ENCODE measurements at regions not wholly inside any gene's neighbourhood (a gene's known extent, or its start where the extent isn't known, plus 50 kb on each side); places are given as distances from the start of the nearest gene placed in this dataset.
"Not testable (repeated sequence)": the region's sequence is repeated elsewhere in the genome, so short reads cannot be mapped to it uniquely, and the experiment has no call there.

- peak overlapping the region; percentile 32 to 47 (median 36) for H3K4me3 ChIP-seq
- no peaks in the 10 kb centered on the region for H3K27me3 ChIP-seq
- H3K4me1 ChIP-seq, result peaks cover 22 to 42% of the 10 kb centered on the region in 2 donors
- H3K9me3 ChIP-seq, result no peaks in the 10 kb centered on the region
- peak in 1 of 2 donors; percentile 64 for TF ChIP-seq POLR2A (IDR thresholded peaks at IDR 0.05)
- peak in 1 of 5 experiments; percentile 23 for TF ChIP-seq CTCF (IDR thresholded peaks at IDR 0.05 in 4 of 5, conservative IDR thresholded peaks at IDR 0.05 in 1 of 5)
- no peaks in the 10 kb centered on the region for H3K36me3 ChIP-seq
- intact Hi-C loops (cut with DNase I; ENCODE audit: low total_unique reads) (loop anchor here (2.0 kb wide), 1 partner anchor 47 kb away; no protein-coding TSS in a partner anchor), in situ Hi-C loops (cut with MboI; ENCODE audit: low sequenced_read_pairs in 4 of 4) (no loop called here)
- peak; percentile 92 to 96 for ATAC-seq
- H3K27ac ChIP-seq, result peak overlapping the region; percentile 82 to 95 (median 86)
- DNase-seq, result peak; percentile 91 to 94
Measured at GRCh38 chr7:131157530-131158243, 170.0 kb upstream of the MKLN1 start.

GRCh38 chr7:131158244-131158636 is 169.4 kb upstream of the MKLN1 start:
- intact Hi-C loops (cut with DNase I; ENCODE audit: low total_unique reads); H3K27me3 ChIP-seq; H3K36me3 ChIP-seq; DNase-seq; H3K4me3 ChIP-seq; H3K9me3 ChIP-seq; in situ Hi-C loops (cut with MboI; ENCODE audit: low sequenced_read_pairs in 4 of 4): not testable (repeated sequence)
- Histone ChIP-seq H3K27ac (peak overlapping the region; percentile 82 to 95 (median 86)), H3K4me1 (peaks cover 22 to 46% of the 10 kb centered on the region in 2 donors)
- ATAC-seq, result peak; percentile 13 to 70

- TF ChIP-seq CTCF (IDR thresholded peaks at IDR 0.05 in 4 of 5, conservative IDR thresholded peaks at IDR 0.05 in 1 of 5), result no peak
- TF ChIP-seq POLR2A (IDR thresholded peaks at IDR 0.05), result no peak
- Histone ChIP-seq H3K4me3 (no peak overlapping the region), H3K36me3 (no peaks in the 10 kb centered on the region), H3K4me1 (peaks cover 30 to 61% of the 10 kb centered on the region in 2 donors), H3K27me3 (no peaks in the 10 kb centered on the region), H3K27ac (peak overlapping the region; percentile 41 to 95 (median 86)), H3K9me3 (no peaks in the 10 kb centered on the region)
- DNase-seq (no peak), ATAC-seq (no peak)
- intact Hi-C loops (cut with DNase I; ENCODE audit: low total_unique reads), result no loop called here
- in situ Hi-C loops (cut with MboI; ENCODE audit: low sequenced_read_pairs in 4 of 4), result no loop called here
Measured at GRCh38 chr7:131159961-131160361, 167.7 kb upstream of the MKLN1 start.

GRCh38 chr7:131161103-131161502 is 166.6 kb upstream of the MKLN1 start:
- intact Hi-C loops (cut with DNase I; ENCODE audit: low total_unique reads) (no loop called here), in situ Hi-C loops (cut with MboI; ENCODE audit: low sequenced_read_pairs in 4 of 4) (no loop called here)
- DNase-seq (no peak), ATAC-seq (no peak)
- H3K36me3 ChIP-seq, result no peaks in the 10 kb centered on the region
- H3K4me1 ChIP-seq, result peaks cover 33 to 58% of the 10 kb centered on the region in 2 donors
- H3K4me3 ChIP-seq, result no peak overlapping the region
- H3K27ac ChIP-seq, result peak overlapping the region in 3 of 4 donors; percentile 31 to 95 (median 85)
- no peaks in the 10 kb centered on the region for H3K27me3 ChIP-seq
- TF ChIP-seq CTCF (IDR thresholded peaks at IDR 0.05 in 4 of 5, conservative IDR thresholded peaks at IDR 0.05 in 1 of 5) (no peak), POLR2A (IDR thresholded peaks at IDR 0.05) (no peak)
- H3K9me3 ChIP-seq, result no peaks in the 10 kb centered on the region

- H3K36me3 ChIP-seq, result no peaks in the 10 kb centered on the region
- in situ Hi-C loops (cut with MboI; ENCODE audit: low sequenced_read_pairs in 4 of 4), result no loop called here
- H3K27me3 ChIP-seq, result no peaks in the 10 kb centered on the region
- H3K9me3 ChIP-seq, result no peaks in the 10 kb centered on the region
- H3K4me1 ChIP-seq, result peaks cover 17 to 31% of the 10 kb centered on the region in 2 donors
- ATAC-seq, result peak; percentile 98 to 99
- DNase-seq, result peak; percentile 43 to 53
- peak overlapping the region; percentile 80 to 91 (median 85) for H3K27ac ChIP-seq
- H3K4me3 ChIP-seq, result no peak overlapping the region
- intact Hi-C loops (cut with DNase I; ENCODE audit: low total_unique reads), result loop anchor here (2.0 kb wide), 1 partner anchor 23 kb away; no protein-coding TSS in a partner anchor
- TF ChIP-seq POLR2A (IDR thresholded peaks at IDR 0.05), result no peak
- no peak for TF ChIP-seq CTCF (IDR thresholded peaks at IDR 0.05 in 4 of 5, conservative IDR thresholded peaks at IDR 0.05 in 1 of 5)
Measured at GRCh38 chr7:131164025-131164925, 163.4 kb upstream of the MKLN1 start.

Measured in gastrocnemius medialis (tissue), 4 donors.